SK-N-SH (cell line): ENCODE measurements at regions not wholly inside any gene's neighbourhood (a gene's known extent, or its start where the extent isn't known, plus 50 kb on each side); places are given as distances from the start of the nearest gene placed in this dataset.
A peak's percentile ranks its signal among the peaks of the same experiment; 100 is the strongest.

Experiments
- CTCF ChIA-PET: fragments of 300-600, 350-600 bp; formaldehyde crosslinking; extraction: SDS; loops from one replicate; lab custom pipeline; 2021; lab: Yijun Ruan, JAX
- POLR2A ChIA-PET: fragments of 350-600 bp; sonication (Branson Sonifier 250); formaldehyde crosslinking; extraction: SDS; loops from one replicate; lab custom pipeline; 2020; ENCODE audit warnings: antibody characterized with exemption, inconsistent platforms; lab: Yijun Ruan, JAX
- DNase-seq: peaks from one replicate; pipeline ENCODE4 v3.0.0; 2012
- H2AFZ ChIP-seq: fragments of 200-600 bp; sonication (generic); 2 replicates; pipeline ENCODE4 v1.8.1; 2016; ENCODE audit warnings: antibody characterized with exemption, mild to moderate bottlenecking, low read depth
- H3F3A ChIP-seq: fragments of 200-600 bp; sonication (generic); replicated peaks from 2 replicates; pipeline ENCODE3; 2016; ENCODE audit warnings: antibody characterized with exemption, mild to moderate bottlenecking; ENCODE audit not compliant: insufficient read depth
- H3K27ac ChIP-seq, 2 experiments: fragments of 200-500 bp in 1 of 2; fragments of 200-600 bp in 1 of 2; sonication (Bioruptor generic) in 1 of 2; sonication (generic), shearing (Covaris generic) in 1 of 2; 2 replicates each; pipeline versions ENCODE4 v1.5.1 to v1.6.1; 2014 to 2016; ENCODE audit warnings: low read depth in 2 of 2, inconsistent platforms in 1 of 2, low read length in 1 of 2, mild to moderate bottlenecking in 1 of 2, mixed read lengths in 1 of 2
- H3K27me3 ChIP-seq: fragments of 200-600 bp; sonication (generic), shearing (Covaris generic); 2 replicates; pipeline ENCODE4 v1.6.1; 2016; ENCODE audit warnings: mixed run types; ENCODE audit not compliant: insufficient read depth
- H3K36me3 ChIP-seq, 2 experiments: fragments of 200-500 bp in 1 of 2; fragments of 200-600 bp in 1 of 2; sonication (Bioruptor generic) in 1 of 2; sonication (generic) in 1 of 2; replicated peaks in 1 of 2; 2 replicates each; pipeline versions ENCODE3 to v1.5.1; 2014 to 2016; ENCODE audit warnings: low read length in 1 of 2, mild to moderate bottlenecking in 1 of 2; ENCODE audit not compliant: insufficient read depth in 2 of 2, control insufficient read depth in 1 of 2
- H3K4me1 ChIP-seq, 2 experiments: fragments of 200-500 bp in 1 of 2; fragments of 200-600 bp in 1 of 2; sonication (Bioruptor generic) in 1 of 2; sonication (generic), shearing (Covaris generic) in 1 of 2; 2 replicates each; pipeline versions ENCODE4 v1.5.1 to v1.6.1; 2014 to 2016; ENCODE audit warnings: low read depth in 1 of 2, low read length in 1 of 2, mixed run types in 1 of 2; ENCODE audit not compliant: insufficient read depth in 2 of 2, control insufficient read depth in 1 of 2
- H3K4me2 ChIP-seq: fragments of 200-600 bp; sonication (generic), shearing (Covaris generic); 2 replicates; pipeline ENCODE4 v1.6.1; 2017; ENCODE audit warnings: mixed run types
- H3K4me3 ChIP-seq, 2 experiments: fragments of 200-500 bp in 1 of 2; fragments of 200-600 bp in 1 of 2; sonication (Bioruptor generic) in 1 of 2; sonication (generic), shearing (Covaris generic) in 1 of 2; 2 replicates each; pipeline versions ENCODE4 v1.5.1 to v1.8.1; 2014 to 2016; ENCODE audit warnings: low read depth in 2 of 2, inconsistent platforms in 1 of 2, low read length in 1 of 2, mild to moderate bottlenecking in 1 of 2, mixed read lengths in 1 of 2, moderate library complexity in 1 of 2
- H3K79me2 ChIP-seq: fragments of 200-600 bp; sonication (generic); 2 replicates; pipeline ENCODE4 v1.8.1; 2017; ENCODE audit warnings: mild to moderate bottlenecking; ENCODE audit not compliant: insufficient read depth
- H3K9ac ChIP-seq: fragments of 200-600 bp; sonication (generic); 2 replicates; pipeline ENCODE4 v1.6.1; 2017; ENCODE audit warnings: mixed run types
- H3K9me2 ChIP-seq: fragments of 200-600 bp; sonication (generic); 2 replicates; pipeline ENCODE4 v1.6.1; 2017; ENCODE audit warnings: mixed run types
- H3K9me3 ChIP-seq: fragments of 200-600 bp; sonication (generic); 2 replicates; pipeline ENCODE4 v1.6.1; 2017; ENCODE audit warnings: mixed run types, mild to moderate bottlenecking, moderate library complexity
- H4K20me1 ChIP-seq: fragments of 200-600 bp; sonication (generic); 2 replicates; pipeline ENCODE4 v1.6.1; 2017; ENCODE audit warnings: mild to moderate bottlenecking, mixed run types; ENCODE audit not compliant: insufficient read depth
- ELF1 ChIP-seq: IDR thresholded peaks from 2 replicates; pipeline ENCODE4 v1.4.0; 2012
- EP300 ChIP-seq, 2 experiments: IDR thresholded peaks; 2 replicates each; pipeline versions ENCODE4 v1.4.0 to v1.6.1; 2012; ENCODE audit warnings: borderline replicate concordance in 1 of 2, low read depth in 1 of 2, low read length in 1 of 2
- EZH2phosphoT487 ChIP-seq: fragments of 200-600 bp; sonication (generic); IDR thresholded peaks from 2 replicates; pipeline ENCODE4 v1.6.1; 2017; ENCODE audit warnings: low read depth, mixed run types, mild to moderate bottlenecking, antibody characterized with exemption, moderate library complexity, borderline replicate concordance
- FOXM1 ChIP-seq: IDR thresholded peaks from 2 replicates; pipeline ENCODE4 v1.4.0; 2012; ENCODE audit warnings: low read depth, mild to moderate bottlenecking
- JUND ChIP-seq: IDR thresholded peaks from 2 replicates; pipeline ENCODE4 v1.4.0; 2012
- NFIC ChIP-seq: IDR thresholded peaks from 2 replicates; pipeline ENCODE4 v1.4.0; 2012; ENCODE audit warnings: borderline replicate concordance
- NRF1 ChIP-seq: IDR thresholded peaks from 2 replicates; pipeline ENCODE4 v1.6.1; 2012; ENCODE audit warnings: low read depth, mild to moderate bottlenecking, low read length
- RAD21 ChIP-seq: IDR thresholded peaks from 2 replicates; pipeline ENCODE4 v1.6.1; 2012; ENCODE audit warnings: mild to moderate bottlenecking, low read length
- RCOR1 ChIP-seq: fragments of 150-350 bp; IDR thresholded peaks from 2 replicates; pipeline ENCODE4 v1.6.1; 2017; ENCODE audit warnings: antibody characterized with exemption, low read length
- RXRA ChIP-seq: IDR thresholded peaks from 2 replicates; pipeline ENCODE4 v1.4.0; 2012; ENCODE audit warnings: low read depth, mild to moderate bottlenecking, borderline replicate concordance
- SIN3A ChIP-seq: IDR thresholded peaks from 2 replicates; pipeline ENCODE4 v1.6.1; 2012; ENCODE audit warnings: low read depth, mild to moderate bottlenecking, low read length, moderate library complexity, borderline replicate concordance
- SMC3 ChIP-seq: IDR thresholded peaks from 2 replicates; pipeline ENCODE4 v1.6.1; 2012; ENCODE audit warnings: low read depth, low read length, improper control_type of control experiment
- TAF1 ChIP-seq: IDR thresholded peaks from 2 replicates; pipeline ENCODE4 v1.6.1; 2012; ENCODE audit warnings: low read depth, mild to moderate bottlenecking, low read length, moderate library complexity, borderline replicate concordance
- TCF12 ChIP-seq: IDR thresholded peaks from 2 replicates; pipeline ENCODE4 v1.4.0; 2012
- YY1 ChIP-seq: IDR thresholded peaks from 2 replicates; pipeline ENCODE4 v1.4.0; 2012; ENCODE audit warnings: low read depth, mild to moderate bottlenecking
- WGBS: methylation state at CpG from one replicate; pipeline ENCODE4 v1.1.6; 2017; ENCODE audit warnings: low lambda C conversion rate; 5-methylcytosine and 5-hydroxymethylcytosine counted together
- TF ChIP-seq, protein P1 (sequence below): fragments of 150-350 bp; IDR thresholded peaks from 2 replicates; pipeline ENCODE4 v1.6.1; 2017; ENCODE audit warnings: antibody characterized with exemption, low read length, low read depth, borderline replicate concordance
- TF ChIP-seq, protein P2 (sequence below): IDR thresholded peaks from 2 replicates; pipeline ENCODE4; 2012
- TF ChIP-seq, protein P3 (sequence below): fragments of 150-350 bp; IDR thresholded peaks from 2 replicates; pipeline ENCODE4 v1.6.1; 2016; ENCODE audit warnings: mild to moderate bottlenecking, low read depth, low read length
- TF ChIP-seq, protein P4 (sequence below): IDR thresholded peaks from 2 replicates; pipeline ENCODE4 v1.4.0; 2012; ENCODE audit warnings: low read depth
- TF ChIP-seq, protein P5 (sequence below): IDR thresholded peaks from 2 replicates; pipeline ENCODE4 v1.4.0; 2012; ENCODE audit warnings: low read depth, borderline replicate concordance

DNA sequence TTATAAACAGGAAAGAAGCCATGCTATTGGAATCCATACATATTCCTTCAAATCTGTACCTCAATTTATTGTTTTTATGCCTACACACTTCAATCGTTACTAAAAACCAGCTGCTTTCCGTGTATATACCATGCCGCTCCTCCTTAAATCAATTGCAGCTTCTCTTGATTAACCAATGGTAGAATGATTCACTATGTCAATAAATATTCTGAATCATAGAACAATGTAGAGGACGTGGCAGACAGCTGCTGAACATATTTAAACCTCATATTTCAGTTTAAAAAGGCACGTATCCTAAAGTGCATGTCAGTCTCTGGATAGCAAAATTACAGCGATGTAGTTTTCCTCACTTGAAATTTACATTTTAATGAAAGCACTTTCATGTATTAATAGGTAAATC, 100.4 kb downstream of the MRPL39 start:
- Histone ChIP-seq H3K9ac (no peak overlapping the region), H2AFZ (no peak overlapping the region), H3K4me2 (no peak overlapping the region), H3K4me3 (no peak overlapping the region), H4K20me1 (no peaks in the 10 kb centered on the region), H3K9me3 (0 out of 2 replicates have a peak, but pooled peaks cover 2% of the 10 kb centered on the region), H3F3A (no peaks in the 10 kb centered on the region), H3K9me2 (no peaks in the 10 kb centered on the region), H3K79me2 (no peaks in the 10 kb centered on the region), H3K27me3 (no peaks in the 10 kb centered on the region), H3K36me3 (no peaks in the 10 kb centered on the region), H3K27ac (no peak overlapping the region), H3K4me1 (no peaks in the 10 kb centered on the region)
- POLR2A ChIA-PET, result no interaction called here
- CTCF ChIA-PET, result no interaction called here
- 63% methylated on average over 6 of the region's 6 CpGs for WGBS
- TF ChIP-seq JUND (no peak), RXRA (no peak), RCOR1 (no peak), TCF12 (0 out of 2 replicates have a peak, but pooled peaks have one; percentile 16), EZH2phosphoT487 (no peak), SIN3A (no peak), YY1 (no peak)
- DNase-seq, result no peak

DNA sequence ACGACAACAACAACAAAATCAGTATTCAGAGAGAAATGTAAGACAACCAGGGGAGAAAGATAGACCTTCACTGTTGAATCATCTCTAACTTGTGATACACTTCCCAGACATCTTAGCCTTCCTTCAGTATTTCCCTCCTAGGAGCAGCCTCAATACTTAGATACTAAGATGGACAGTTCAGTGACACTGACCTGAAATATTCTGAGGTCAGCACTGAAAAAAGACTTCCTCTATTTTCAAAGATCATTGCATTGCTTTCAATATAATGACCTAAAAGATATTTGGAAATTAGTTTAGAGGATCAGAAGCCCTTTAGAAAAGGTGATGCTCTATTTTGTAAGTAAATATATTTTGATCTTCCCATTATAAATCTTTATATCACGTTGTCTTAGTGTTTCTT, 101.0 kb downstream of the MRPL39 start:
- H3K9me3 ChIP-seq, result 0 out of 2 replicates have a peak, but pooled peaks cover 2% of the 10 kb centered on the region
- POLR2A ChIA-PET, result no interaction called here
- no peak overlapping the region for H3K4me2 ChIP-seq
- H3K4me1 ChIP-seq, result no peaks in the 10 kb centered on the region
- WGBS, result 85% methylated on average over 2 of the region's 2 CpGs
- no peaks in the 10 kb centered on the region for H3K79me2 ChIP-seq
- H3K9me2 ChIP-seq, result no peaks in the 10 kb centered on the region
- no peak for TF ChIP-seq NRF1
- TF ChIP-seq FOXM1, result no peak
- TF ChIP-seq, protein P1, sequence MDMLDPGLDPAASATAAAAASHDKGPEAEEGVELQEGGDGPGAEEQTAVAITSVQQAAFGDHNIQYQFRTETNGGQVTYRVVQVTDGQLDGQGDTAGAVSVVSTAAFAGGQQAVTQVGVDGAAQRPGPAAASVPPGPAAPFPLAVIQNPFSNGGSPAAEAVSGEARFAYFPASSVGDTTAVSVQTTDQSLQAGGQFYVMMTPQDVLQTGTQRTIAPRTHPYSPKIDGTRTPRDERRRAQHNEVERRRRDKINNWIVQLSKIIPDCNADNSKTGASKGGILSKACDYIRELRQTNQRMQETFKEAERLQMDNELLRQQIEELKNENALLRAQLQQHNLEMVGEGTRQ, result no peak
- no peak for TF ChIP-seq SMC3
- no peak for TF ChIP-seq ELF1
- TF ChIP-seq, protein P2, sequence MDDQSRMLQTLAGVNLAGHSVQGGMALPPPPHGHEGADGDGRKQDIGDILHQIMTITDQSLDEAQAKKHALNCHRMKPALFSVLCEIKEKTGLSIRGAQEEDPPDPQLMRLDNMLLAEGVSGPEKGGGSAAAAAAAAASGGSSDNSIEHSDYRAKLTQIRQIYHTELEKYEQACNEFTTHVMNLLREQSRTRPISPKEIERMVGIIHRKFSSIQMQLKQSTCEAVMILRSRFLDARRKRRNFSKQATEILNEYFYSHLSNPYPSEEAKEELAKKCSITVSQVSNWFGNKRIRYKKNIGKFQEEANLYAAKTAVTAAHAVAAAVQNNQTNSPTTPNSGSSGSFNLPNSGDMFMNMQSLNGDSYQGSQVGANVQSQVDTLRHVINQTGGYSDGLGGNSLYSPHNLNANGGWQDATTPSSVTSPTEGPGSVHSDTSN, result no peak
- TF ChIP-seq RAD21, result no peak
- no peak for TF ChIP-seq EP300 (IDR thresholded peaks at IDR 0.05; ENCODE audit: borderline replicate concordance in 1 of 2, low read depth in 1 of 2, low read length in 1 of 2)
- TF ChIP-seq TCF12, result no peak
- TF ChIP-seq, protein P3, sequence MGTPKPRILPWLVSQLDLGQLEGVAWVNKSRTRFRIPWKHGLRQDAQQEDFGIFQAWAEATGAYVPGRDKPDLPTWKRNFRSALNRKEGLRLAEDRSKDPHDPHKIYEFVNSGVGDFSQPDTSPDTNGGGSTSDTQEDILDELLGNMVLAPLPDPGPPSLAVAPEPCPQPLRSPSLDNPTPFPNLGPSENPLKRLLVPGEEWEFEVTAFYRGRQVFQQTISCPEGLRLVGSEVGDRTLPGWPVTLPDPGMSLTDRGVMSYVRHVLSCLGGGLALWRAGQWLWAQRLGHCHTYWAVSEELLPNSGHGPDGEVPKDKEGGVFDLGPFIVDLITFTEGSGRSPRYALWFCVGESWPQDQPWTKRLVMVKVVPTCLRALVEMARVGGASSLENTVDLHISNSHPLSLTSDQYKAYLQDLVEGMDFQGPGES, result no peak
- TF ChIP-seq NFIC, result no peak
- no peak for TF ChIP-seq TAF1
- TF ChIP-seq SIN3A, result no peak
- TF ChIP-seq, protein P4, sequence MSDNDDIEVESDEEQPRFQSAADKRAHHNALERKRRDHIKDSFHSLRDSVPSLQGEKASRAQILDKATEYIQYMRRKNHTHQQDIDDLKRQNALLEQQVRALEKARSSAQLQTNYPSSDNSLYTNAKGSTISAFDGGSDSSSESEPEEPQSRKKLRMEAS, result no peak
- no peak for TF ChIP-seq JUND
- no peak for TF ChIP-seq EZH2phosphoT487
- TF ChIP-seq, protein P5, sequence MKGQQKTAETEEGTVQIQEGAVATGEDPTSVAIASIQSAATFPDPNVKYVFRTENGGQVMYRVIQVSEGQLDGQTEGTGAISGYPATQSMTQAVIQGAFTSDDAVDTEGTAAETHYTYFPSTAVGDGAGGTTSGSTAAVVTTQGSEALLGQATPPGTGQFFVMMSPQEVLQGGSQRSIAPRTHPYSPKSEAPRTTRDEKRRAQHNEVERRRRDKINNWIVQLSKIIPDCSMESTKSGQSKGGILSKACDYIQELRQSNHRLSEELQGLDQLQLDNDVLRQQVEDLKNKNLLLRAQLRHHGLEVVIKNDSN, result no peak
- TF ChIP-seq RCOR1, result no peak
- H3K27me3 ChIP-seq, result no peaks in the 10 kb centered on the region
- CTCF ChIA-PET, result no interaction called here
- H4K20me1 ChIP-seq, result no peaks in the 10 kb centered on the region
- no peak overlapping the region for H3K9ac ChIP-seq
- no peak overlapping the region for H3K4me3 ChIP-seq
- no peaks in the 10 kb centered on the region for H3K36me3 ChIP-seq
- no peak for DNase-seq
- no peak overlapping the region for H3K27ac ChIP-seq
- H3F3A ChIP-seq, result no peaks in the 10 kb centered on the region
- H2AFZ ChIP-seq, result no peak overlapping the region
